ENCODE measurements at regions not wholly inside any gene's neighbourhood (a gene's known extent, or its start where the extent isn't known, plus 50 kb on each side); places are given as distances from the start of the nearest gene placed in this dataset.

DNA sequence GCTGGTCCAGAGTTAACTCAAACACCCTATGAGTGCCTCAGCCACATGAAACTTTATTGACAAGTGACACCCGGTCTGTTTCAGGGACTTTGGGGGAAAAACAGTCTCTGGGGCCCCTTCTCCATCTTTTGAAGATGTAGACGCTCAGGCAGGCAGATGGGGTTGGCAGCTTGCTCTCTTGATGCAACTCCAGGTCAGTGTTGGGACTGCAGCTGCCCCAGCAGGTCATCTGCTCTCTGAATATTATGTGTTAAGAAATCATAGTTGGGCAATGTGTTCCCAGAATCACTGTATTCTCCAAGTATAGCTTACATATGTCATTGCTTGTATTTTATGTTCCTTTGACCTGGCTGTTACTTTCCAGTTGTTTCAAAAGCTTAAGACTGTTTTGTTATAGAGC lies 544.9 kb upstream of the MGMT start:
- DNase-seq: no peak

DNA sequence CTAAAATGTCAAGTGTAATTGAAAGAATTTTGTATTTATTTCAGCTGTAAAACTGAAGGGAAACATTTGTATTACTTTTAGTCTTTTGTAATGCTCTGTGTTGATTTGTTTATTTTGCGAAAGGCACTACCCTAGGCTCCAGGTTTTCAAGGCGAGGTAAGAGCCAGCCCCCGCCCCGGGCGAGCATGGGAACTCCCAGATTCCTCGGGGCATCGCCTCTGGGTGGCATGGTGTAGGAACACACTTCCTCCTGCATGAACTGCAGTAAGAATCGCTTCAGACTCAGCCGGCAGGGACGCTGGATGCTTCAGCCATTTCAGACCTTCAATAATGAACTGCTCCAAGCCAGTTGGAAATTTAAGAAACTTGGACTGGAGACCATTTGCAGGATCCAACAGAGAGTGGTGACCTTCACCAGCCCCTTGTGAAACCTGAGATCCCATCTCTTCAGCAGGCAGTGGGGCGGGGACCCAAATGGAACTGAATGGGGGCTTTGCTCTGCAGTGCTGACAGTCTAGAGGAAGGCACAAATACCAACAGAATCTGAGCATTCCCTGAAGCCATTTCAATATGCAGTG lies 544.3 kb upstream of the MGMT start:
- no peak for DNase-seq

DNA sequence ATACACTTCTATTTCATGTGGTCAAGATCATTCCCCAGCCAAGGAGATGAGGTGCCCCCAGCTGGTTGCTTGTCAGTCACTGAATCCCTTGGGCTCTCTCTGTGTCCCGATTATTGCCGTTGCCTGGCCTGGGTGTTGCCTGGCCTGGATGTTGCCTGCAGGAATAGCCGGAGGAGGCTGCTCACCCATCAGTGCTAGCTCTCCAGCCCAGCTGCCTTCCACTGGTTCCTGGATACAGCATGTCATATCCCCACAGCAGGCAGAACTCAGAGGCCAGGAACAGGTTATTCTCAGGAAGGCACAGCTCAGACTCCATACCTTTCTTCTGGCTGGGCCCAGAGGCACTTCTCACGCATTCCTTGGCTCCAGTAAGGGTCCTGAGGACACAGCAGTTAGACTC lies 542.1 kb upstream of the MGMT start:
- DNase-seq: no peak

DNA sequence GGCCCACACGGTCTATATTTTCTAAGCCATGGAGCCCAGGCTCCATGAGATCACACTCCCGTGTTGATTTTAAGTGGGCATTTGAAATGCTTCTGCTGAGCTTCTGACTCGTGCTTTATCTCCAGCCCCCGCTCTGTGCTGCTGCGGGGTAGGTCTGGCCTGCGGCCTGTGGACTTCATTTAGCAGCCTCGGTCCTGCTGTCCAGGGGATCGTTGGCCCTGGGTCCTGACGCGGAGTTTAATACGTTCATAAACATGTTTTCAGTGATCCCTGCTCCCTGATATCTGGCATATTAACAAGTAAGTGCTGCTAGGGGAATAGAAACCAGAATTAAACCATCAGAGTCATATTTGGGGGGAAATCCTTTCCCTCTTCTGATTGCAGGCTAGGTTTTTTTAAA lies 540.3 kb upstream of the MGMT start:
- no peak for DNase-seq

GRCh38 chr10:128927497-128928161 lies 539.4 kb upstream of the MGMT start:
- DNase-seq: no peak

- no peak for DNase-seq
Observed at GRCh38 chr10:128928231-128928836, 538.7 kb upstream of the MGMT start.

- no peak for DNase-seq
Observed at GRCh38 chr10:128929131-128929530, 537.9 kb upstream of the MGMT start.

- DNase-seq: no peak
Observed at GRCh38 chr10:128929767-128930166, 537.3 kb upstream of the MGMT start.

GRCh38 chr10:128930515-128930914 lies 536.5 kb upstream of the MGMT start:
- DNase-seq: no peak

DNA sequence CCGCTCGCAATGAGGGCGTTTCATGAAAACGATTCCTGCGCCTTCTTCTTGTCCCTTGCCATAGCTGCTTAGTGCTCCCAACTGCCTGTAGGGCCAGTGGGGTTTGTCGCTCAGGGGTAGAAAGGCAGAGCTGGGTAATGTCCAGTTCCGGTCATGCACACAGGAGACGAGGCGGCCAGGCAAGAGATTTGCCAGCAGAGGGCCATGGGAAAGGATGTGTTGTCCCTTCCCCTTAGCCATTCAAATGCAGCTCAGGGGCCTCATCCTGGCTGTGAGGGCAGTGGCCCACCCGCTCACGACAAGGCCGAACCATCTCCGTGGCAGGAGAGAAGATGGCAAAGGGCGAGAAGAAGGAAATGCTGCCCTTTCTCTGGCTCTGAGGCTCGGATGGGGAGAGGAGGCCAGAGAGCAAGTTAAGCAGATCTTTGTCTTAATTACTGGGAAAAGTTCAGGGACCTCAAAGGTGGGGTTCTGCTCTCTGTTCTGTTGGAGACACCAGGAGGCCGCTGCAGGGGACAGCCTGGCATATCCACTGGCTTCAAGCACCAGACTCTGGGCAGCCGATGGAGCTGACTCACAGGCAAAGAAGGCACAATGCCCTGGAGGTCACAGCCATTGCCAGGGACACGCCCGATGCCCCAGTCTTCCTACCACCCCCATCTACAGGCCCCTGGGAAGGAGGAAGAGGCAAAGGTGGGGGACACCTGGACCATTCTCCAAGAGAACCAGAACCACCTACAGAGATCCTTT lies 534.8 kb upstream of the MGMT start:
- DNase-seq: no peak

- DNase-seq: peak; percentile 2
Observed at GRCh38 chr10:128934492-128934891, 532.5 kb upstream of the MGMT start.

DNA sequence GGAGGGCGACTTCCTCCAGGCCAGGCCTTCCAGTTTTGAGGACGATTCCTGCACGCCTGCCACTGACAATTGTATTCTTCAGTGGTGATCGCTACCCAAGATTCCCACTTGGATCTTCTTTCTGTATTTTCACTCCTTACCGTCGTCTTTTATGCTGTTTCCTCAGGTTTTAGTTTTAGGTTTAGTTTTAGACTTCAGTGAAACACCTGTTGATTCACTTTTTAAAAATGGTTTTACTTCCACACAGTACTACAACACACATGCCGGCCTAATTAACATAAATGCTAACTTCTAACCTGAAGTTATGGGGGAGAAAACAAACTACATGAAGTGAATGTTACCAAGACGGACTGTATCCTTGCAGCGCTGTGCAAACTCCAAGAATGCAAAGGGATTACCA lies 530.6 kb upstream of the MGMT start:
- DNase-seq: no peak

DNA sequence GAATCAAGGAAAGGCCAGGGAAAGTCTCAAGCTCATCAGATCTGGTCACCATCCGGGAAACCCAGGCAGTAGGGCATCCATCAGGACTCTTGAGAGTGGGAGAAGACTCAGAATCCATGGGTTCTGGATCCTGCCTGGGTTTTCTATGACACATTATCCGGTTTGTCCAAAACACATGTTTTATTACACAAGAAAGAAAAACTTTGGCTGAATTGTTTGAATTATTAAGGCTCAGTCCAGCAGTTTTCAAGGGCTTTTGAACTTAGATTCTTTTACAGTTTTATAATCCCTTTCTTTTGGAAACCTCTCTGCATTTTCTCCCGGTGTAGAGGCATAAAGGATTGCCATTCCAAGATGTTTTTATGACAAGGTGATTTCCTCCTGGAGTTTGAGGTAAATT lies 528.5 kb upstream of the MGMT start:
- no peak for DNase-seq

DNA sequence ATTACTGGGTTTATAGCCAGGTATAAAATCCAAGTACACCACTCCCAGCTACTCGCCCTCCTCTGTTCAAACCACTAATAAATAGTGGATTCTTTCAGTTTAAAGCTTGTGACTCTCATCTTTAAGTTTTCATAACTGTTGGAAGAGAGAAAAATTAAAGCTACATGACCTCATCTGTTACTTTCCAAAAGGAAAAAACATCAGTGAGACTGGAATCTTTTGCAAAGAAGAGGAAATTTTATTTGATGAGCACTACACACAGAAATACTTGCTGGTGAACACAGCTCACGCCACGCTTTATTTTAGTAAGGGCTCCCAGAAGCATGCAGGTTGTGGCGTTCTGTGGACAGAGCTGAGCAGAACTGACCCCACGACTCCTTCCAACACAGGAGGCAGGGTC lies 527.0 kb upstream of the MGMT start:
- no peak for DNase-seq

DNA sequence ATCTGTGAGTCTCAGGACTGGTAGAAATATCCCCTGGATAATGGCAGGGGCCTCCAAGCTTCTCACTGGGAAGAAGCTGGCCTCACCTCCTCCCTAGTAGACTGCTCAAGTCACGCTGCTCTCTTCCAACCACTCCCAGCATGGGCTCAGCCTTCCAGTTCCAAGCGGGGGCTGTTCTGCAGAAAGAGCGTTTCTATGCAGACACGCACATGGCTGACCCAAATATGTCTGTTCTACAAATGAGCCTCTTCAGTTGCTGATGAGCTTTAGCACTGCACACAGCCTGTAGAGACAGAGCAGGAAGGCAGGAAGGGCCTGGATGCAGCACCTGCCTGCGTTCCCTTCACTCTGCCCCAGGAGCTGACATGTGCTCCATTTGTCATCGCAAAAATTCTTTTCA lies 523.9 kb upstream of the MGMT start:
- no peak for DNase-seq

GRCh38 chr10:128945398-128945797 lies 521.6 kb upstream of the MGMT start:
- no peak for DNase-seq

DNA sequence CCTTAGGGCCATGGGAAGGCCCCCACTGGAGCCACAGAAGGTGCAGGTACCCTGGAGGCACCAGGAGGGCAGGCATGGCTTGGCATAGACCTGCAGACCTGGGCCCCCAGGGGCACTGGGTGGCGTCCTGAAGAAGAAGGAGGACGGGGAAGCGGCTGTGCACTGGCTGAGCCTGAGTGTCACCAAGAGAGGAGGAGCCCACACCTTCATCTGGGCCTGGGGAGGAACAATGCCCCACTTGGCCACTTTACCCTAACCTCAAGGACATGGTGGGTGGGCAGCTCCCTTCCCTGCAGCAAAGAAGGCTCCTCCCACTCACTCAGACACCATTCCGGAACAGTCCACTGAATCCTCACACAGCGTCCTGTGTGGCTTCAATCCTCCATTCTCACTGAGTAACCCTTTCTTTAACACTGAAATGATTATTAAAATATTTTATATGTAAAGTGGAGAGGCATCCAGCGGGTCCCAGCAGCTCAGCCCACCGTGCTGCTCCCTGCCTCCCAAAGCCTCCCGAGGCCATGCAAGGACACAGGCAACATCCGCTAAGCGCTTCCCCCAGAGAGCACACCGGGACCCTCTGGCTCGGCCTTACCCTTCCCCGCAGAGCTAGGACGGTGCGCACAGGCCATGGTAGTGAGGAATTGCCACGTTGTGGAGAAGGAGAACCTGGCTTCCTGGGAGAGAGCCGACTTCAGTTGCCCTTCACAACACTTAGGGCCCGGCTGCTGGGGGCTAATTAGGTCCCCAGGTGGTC lies 516.7 kb upstream of the MGMT start:
- DNase-seq: no peak

DNA sequence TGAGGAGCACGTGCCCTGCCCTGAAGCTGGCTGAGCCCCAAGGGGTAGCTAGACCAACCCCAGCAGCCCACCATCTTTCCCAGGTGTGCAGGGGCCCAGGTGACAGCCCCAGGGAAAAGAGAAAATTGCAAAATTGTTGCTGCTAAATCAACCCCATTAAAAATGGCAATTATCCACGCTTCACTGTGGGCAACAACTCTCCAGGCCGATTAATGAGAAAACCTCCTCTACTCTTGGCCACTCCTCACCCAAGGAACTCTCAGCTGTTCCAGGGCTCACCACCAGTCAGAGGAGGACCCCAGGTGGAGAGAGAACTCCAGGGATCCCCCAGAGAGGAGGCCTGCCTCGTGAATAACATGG lies 516.1 kb upstream of the MGMT start:
- DNase-seq: no peak

DNA sequence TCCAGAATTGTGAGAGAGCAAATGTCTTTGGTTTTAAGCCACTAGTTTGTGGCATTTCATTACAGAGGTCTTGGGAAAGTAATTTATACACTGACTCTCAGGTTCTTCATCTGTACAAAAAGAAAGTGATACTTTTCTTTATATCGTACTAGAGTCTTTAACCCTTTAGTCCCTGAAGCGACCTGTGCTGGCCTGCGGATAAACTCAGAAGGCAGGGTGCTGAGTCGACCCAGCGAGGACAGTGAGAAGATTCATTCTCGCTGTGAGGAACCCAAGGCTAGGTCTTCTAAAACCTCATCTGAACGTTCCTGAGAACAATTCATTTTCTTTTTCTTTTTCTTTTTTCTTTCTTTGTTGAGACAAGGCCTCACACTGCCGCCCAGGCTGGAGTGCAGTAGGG lies 514.2 kb upstream of the MGMT start:
- DNase-seq: no peak

GRCh38 chr10:128956149-128956548 lies 510.9 kb upstream of the MGMT start:
- DNase-seq: no peak

- DNase-seq: no peak
Observed at GRCh38 chr10:128957221-128957620, 509.8 kb upstream of the MGMT start.

DNA sequence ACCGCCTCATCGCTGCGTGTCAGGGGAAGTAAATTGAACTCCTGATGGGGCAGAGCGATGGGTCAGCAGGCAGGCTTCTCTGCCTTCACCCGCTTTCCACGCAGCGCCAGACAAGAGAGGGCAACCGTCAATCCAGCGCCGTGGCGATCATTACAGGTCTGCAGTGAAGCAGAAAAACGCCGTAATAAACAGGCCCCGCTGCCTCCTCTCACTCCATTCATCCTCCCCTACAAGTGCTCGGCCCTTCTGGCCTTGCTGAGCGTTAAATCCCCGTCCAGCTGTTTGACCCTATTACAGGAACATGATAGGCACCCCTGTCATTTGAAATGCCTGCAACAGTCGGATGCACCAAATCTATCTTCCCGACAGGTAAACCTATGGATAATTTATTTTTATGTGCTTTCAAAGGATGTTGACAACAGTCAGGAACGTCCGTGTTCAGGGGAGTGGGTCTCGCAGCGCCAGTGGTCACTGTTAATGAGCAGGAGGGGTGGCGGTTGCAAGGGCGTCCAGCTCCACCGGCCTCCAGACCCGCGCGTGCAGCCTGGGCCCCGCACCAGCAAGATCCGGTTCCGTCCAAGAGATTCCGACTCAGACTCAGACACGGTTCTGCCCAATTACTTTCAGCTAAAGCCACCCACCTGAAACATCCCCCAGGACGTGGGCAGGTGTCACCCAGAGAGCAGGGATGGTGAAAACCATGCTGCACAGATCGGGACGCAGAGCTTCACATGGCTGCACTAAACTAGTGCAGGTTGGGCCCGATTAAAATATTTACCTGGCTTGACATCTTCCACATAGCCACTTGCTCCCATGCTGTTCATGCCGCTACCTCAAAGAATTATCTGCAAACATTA lies 508.0 kb upstream of the MGMT start:
- no peak for DNase-seq
